T-cell (primary cell): ENCODE measurements at regions not wholly inside any gene's neighbourhood (a gene's known extent, or its start where the extent isn't known, plus 50 kb on each side); places are given as distances from the start of the nearest gene placed in this dataset.

Experiments
- ATAC-seq, 4 experiments: fragments of 200-7000 bp in 3 of 4; fragments of 150-1000 bp in 1 of 4; cut with Tn5 transposase; replicated peaks in 1 of 4; 1 replicate in 3 of 4; 2 replicates in 1 of 4; pipeline ENCODE4 v1.10.0; 2021; ENCODE audit warnings: moderate library complexity in 3 of 4, mild to moderate bottlenecking in 2 of 4, moderate number of reproducible peaks in 1 of 4
- CTCF ChIA-PET, 2 donors: fragments of 300-600 bp; sonication (Branson Sonifier 250); formaldehyde crosslinking; loops; one replicate each; lab custom pipeline; 2022; ENCODE audit warnings: antibody characterized with exemption in 2 of 2; lab: Charles Lee
- POLR2A ChIA-PET, 2 donors: fragments of 300-600 bp; sonication (Branson Sonifier 250); formaldehyde crosslinking; loops; one replicate each; lab custom pipeline; 2022; ENCODE audit warnings: antibody characterized with exemption in 2 of 2; lab: Charles Lee
- DNase-seq, 35 experiments: peaks; one replicate each; pipeline versions ENCODE4 v3.0.0 to v3.0.0-alpha.2; 2013 to 2023
- H3K27ac ChIP-seq: one replicate; pipeline ENCODE4 v1.5.1; 2013; ENCODE audit warnings: low read length
- H3K27me3 ChIP-seq, 2 experiments: replicated peaks in 1 of 2; 1 replicate in 1 of 2; 2 replicates in 1 of 2; pipeline versions ENCODE4 v1.6.1 to v1.7.0; 2013; ENCODE audit warnings: low read length in 1 of 2, mixed read lengths in 1 of 2; ENCODE audit not compliant: control insufficient read depth in 2 of 2, insufficient read depth in 2 of 2; ENCODE audit errors: extremely low read depth in 1 of 2
- H3K36me3 ChIP-seq, 2 donors: 1 replicate in 1 of 2; 2 replicates in 1 of 2; pipeline versions ENCODE4 v1.6.1 to v1.7.0; 2013; ENCODE audit warnings: low read length in 1 of 2; ENCODE audit not compliant: control insufficient read depth in 2 of 2, insufficient read depth in 1 of 2; ENCODE audit errors: extremely low read depth in 1 of 2
- H3K4me1 ChIP-seq, 2 experiments: 1 replicate in 1 of 2; 2 replicates in 1 of 2; pipeline versions ENCODE4 v1.6.1 to v1.7.0; 2013; ENCODE audit warnings: low read length in 2 of 2, mixed read lengths in 1 of 2; ENCODE audit not compliant: insufficient read depth in 2 of 2, control insufficient read depth in 1 of 2; ENCODE audit errors: extremely low read depth in 1 of 2
- H3K4me3 ChIP-seq, 2 donors: 1 replicate in 1 of 2; 2 replicates in 1 of 2; pipeline versions ENCODE4 v1.5.1 to v1.7.0; 2013; ENCODE audit warnings: mild to moderate bottlenecking in 2 of 2, low read length in 1 of 2, moderate library complexity in 1 of 2; ENCODE audit not compliant: control insufficient read depth in 1 of 2; ENCODE audit errors: extremely low read depth in 1 of 2
- H3K9me3 ChIP-seq: 2 replicates; pipeline ENCODE4 v1.7.0; 2013
- H3K27ac Mint-ChIP-seq, 2 donors: one replicate each; pipeline ENCODE4 v1.8.0; 2020 to 2021; ENCODE audit warnings: mild to moderate bottlenecking in 2 of 2, mixed read lengths in 2 of 2
- H3K27me3 Mint-ChIP-seq, 2 donors: one replicate each; pipeline ENCODE4 v1.8.0; 2021 to 2022; ENCODE audit warnings: mixed read lengths in 2 of 2
- H3K36me3 Mint-ChIP-seq: one replicate; pipeline ENCODE4 v1.8.0; 2021; ENCODE audit warnings: mixed read lengths
- H3K4me1 Mint-ChIP-seq, 3 donors: one replicate each; pipeline ENCODE4 v1.8.0; 2020 to 2022; ENCODE audit warnings: mixed read lengths in 3 of 3, mild to moderate bottlenecking in 1 of 3
- H3K4me3 Mint-ChIP-seq, 3 donors: one replicate each; pipeline ENCODE4 v1.8.0; 2020 to 2022; ENCODE audit warnings: mild to moderate bottlenecking in 3 of 3, mixed read lengths in 3 of 3, moderate library complexity in 3 of 3
- H3K9me3 Mint-ChIP-seq, 3 donors: one replicate each; pipeline ENCODE4 v1.8.0; 2020 to 2022; ENCODE audit warnings: mixed read lengths in 3 of 3
- WGBS: methylation state at CpG from one replicate; pipeline ENCODE4 v1.1.5; 2013; ENCODE audit warnings: missing lambda C conversion rate; ENCODE audit not compliant: insufficient coverage; 5-methylcytosine and 5-hydroxymethylcytosine counted together

- DNase-seq (no peak), ATAC-seq (no peak)
- CTCF ChIA-PET, result no interaction called here
- Histone ChIP-seq H3K4me1 (peaks cover 0 to 11% of the 10 kb centered on the region in 2 experiments), H3K36me3 (no peaks in the 10 kb centered on the region), H3K27me3 (peaks cover 0 to 36% of the 10 kb centered on the region in 2 experiments), H3K9me3 (no peaks in the 10 kb centered on the region), H3K4me3 (no peak overlapping the region), H3K27ac (no peak overlapping the region)
- H3K27me3 Mint-ChIP-seq, result peaks cover 4 to 11% of the 10 kb centered on the region in 2 donors
- H3K4me1 Mint-ChIP-seq, result peaks cover 6 to 14% (median 9%) of the 10 kb centered on the region in 3 donors
- 83% methylated on average over 3 of the region's 7 CpGs for WGBS
- H3K9me3 Mint-ChIP-seq, result no peaks in the 10 kb centered on the region
- H3K27ac Mint-ChIP-seq, result no peak overlapping the region
- POLR2A ChIA-PET, result no interaction called here
- H3K36me3 Mint-ChIP-seq, result no peaks in the 10 kb centered on the region
- no peak overlapping the region for H3K4me3 Mint-ChIP-seq
These were observed 317.3 kb downstream of the GADD45G start for GRCh38 chr9:89922099-89922498.

GRCh38 chr9:89923174-89923573, 318.4 kb downstream of the GADD45G start:
- WGBS, result 84% methylated on average over 5 of the region's 7 CpGs
- Histone ChIP-seq H3K27ac (no peak overlapping the region), H3K9me3 (no peaks in the 10 kb centered on the region), H3K27me3 (peaks cover 0 to 36% of the 10 kb centered on the region in 2 experiments), H3K4me3 (no peak overlapping the region), H3K4me1 (peaks cover 0 to 11% of the 10 kb centered on the region in 2 experiments), H3K36me3 (no peaks in the 10 kb centered on the region)
- Mint-ChIP-seq H3K4me3 (no peak overlapping the region), H3K27me3 (peaks cover 4 to 15% of the 10 kb centered on the region in 2 donors), H3K9me3 (no peaks in the 10 kb centered on the region), H3K4me1 (peaks cover 6 to 14% (median 9%) of the 10 kb centered on the region in 3 donors), H3K27ac (no peak overlapping the region), H3K36me3 (no peaks in the 10 kb centered on the region)
- CTCF ChIA-PET, result interaction anchor here in 1 of 2 donors (1.2 to 2.7 kb wide), 2 partner anchors 9 to 325 kb away, joined by 3 to 9 read pairs; no protein-coding TSS in a partner anchor
- DNase-seq (no peak), ATAC-seq (no peak)
- POLR2A ChIA-PET, result no interaction called here

- Histone ChIP-seq H3K27me3 (peaks cover 0 to 34% of the 10 kb centered on the region in 2 experiments), H3K4me3 (no peak overlapping the region), H3K36me3 (no peaks in the 10 kb centered on the region), H3K9me3 (no peaks in the 10 kb centered on the region), H3K4me1 (peaks cover 0 to 10% of the 10 kb centered on the region in 2 experiments), H3K27ac (no peak overlapping the region)
- POLR2A ChIA-PET, result no interaction called here
- peak in 1 of 35 experiments; percentile 42 for DNase-seq
- no peak overlapping the region for H3K27ac Mint-ChIP-seq
- no peak overlapping the region for H3K4me3 Mint-ChIP-seq
- CTCF ChIA-PET, result interaction anchor here in 1 of 2 donors (0.8 to 2.7 kb wide), 5 partner anchors 10 to 326 kb away, joined by 3 to 13 read pairs (median 4); no protein-coding TSS in a partner anchor
- H3K27me3 Mint-ChIP-seq, result peaks cover 7 to 15% of the 10 kb centered on the region in 2 donors
- no peaks in the 10 kb centered on the region for H3K36me3 Mint-ChIP-seq
- H3K9me3 Mint-ChIP-seq, result no peaks in the 10 kb centered on the region
- 28% methylated on average over 6 of the region's 12 CpGs for WGBS
- ATAC-seq, result peak in 1 of 4 experiments; percentile 55
- peaks cover 6 to 13% (median 9%) of the 10 kb centered on the region in 3 donors for H3K4me1 Mint-ChIP-seq
These were observed 319.2 kb downstream of the GADD45G start for GRCh38 chr9:89923961-89924504.

GRCh38 chr9:89924611-89925010, 319.8 kb downstream of the GADD45G start:
- no CpG with 5 or more reads among the region's 2 CpGs for WGBS
- peaks cover 3 to 12% of the 10 kb centered on the region in 2 donors for H3K27me3 Mint-ChIP-seq

GRCh38 chr9:89926167-89926566, 321.4 kb downstream of the GADD45G start:
- Mint-ChIP-seq H3K27me3 (peaks cover 3 to 8% of the 10 kb centered on the region in 2 donors), H3K4me1 (peaks cover 8 to 20% (median 15%) of the 10 kb centered on the region in 3 donors), H3K27ac (no peak overlapping the region), H3K36me3 (no peaks in the 10 kb centered on the region), H3K4me3 (no peak overlapping the region), H3K9me3 (no peaks in the 10 kb centered on the region)
- DNase-seq (no peak), ATAC-seq (no peak)
- WGBS, result no CpG with 5 or more reads among the region's 5 CpGs
- no peaks in the 10 kb centered on the region for H3K36me3 ChIP-seq
- peaks cover 5 to 13% of the 10 kb centered on the region in 2 experiments for H3K4me1 ChIP-seq
- POLR2A ChIA-PET, result interaction anchor here in 1 of 2 donors (0.6 kb wide), 1 partner anchor 54 kb away, joined by 3 read pairs; no protein-coding TSS in a partner anchor
- no peak overlapping the region for H3K27ac ChIP-seq
- CTCF ChIA-PET, result no interaction called here
- H3K27me3 ChIP-seq, result peaks cover 0 to 25% of the 10 kb centered on the region in 2 experiments
- H3K9me3 ChIP-seq, result no peaks in the 10 kb centered on the region
- no peak overlapping the region for H3K4me3 ChIP-seq

More at GRCh38 chr9:89924611-89925010, 319.8 kb downstream of the GADD45G start:
- POLR2A ChIA-PET, result no interaction called here
- no peak overlapping the region for H3K27ac Mint-ChIP-seq
- Histone ChIP-seq H3K27me3 (peaks cover 0 to 30% of the 10 kb centered on the region in 2 experiments), H3K4me1 (peaks cover 2 to 8% of the 10 kb centered on the region in 2 experiments), H3K4me3 (no peak overlapping the region), H3K27ac (no peak overlapping the region), H3K36me3 (no peaks in the 10 kb centered on the region), H3K9me3 (no peaks in the 10 kb centered on the region)
- DNase-seq (no peak), ATAC-seq (no peak)
- H3K9me3 Mint-ChIP-seq, result no peaks in the 10 kb centered on the region
- peaks cover 5 to 8% (median 6%) of the 10 kb centered on the region in 3 donors for H3K4me1 Mint-ChIP-seq
- H3K4me3 Mint-ChIP-seq, result no peak overlapping the region
- CTCF ChIA-PET, result interaction anchor here (0.6 to 2.7 kb wide), 6 partner anchors 10 to 327 kb away, joined by 3 to 13 read pairs (median 4); no protein-coding TSS in a partner anchor
- H3K36me3 Mint-ChIP-seq, result no peaks in the 10 kb centered on the region

- POLR2A ChIA-PET, result interaction anchor here in 1 of 2 donors (0.6 kb wide), 1 partner anchor 54 kb away, joined by 3 read pairs; no protein-coding TSS in a partner anchor
- 78% methylated on average over 5 of the region's 7 CpGs for WGBS
- H3K4me1 ChIP-seq, result peaks cover 5 to 13% of the 10 kb centered on the region in 2 experiments
- CTCF ChIA-PET, result no interaction called here
- Mint-ChIP-seq H3K27ac (no peak overlapping the region), H3K36me3 (no peaks in the 10 kb centered on the region), H3K4me1 (peaks cover 8 to 20% (median 15%) of the 10 kb centered on the region in 3 donors), H3K4me3 (no peak overlapping the region), H3K9me3 (no peaks in the 10 kb centered on the region), H3K27me3 (peaks cover 3 to 8% of the 10 kb centered on the region in 2 donors)
- no peaks in the 10 kb centered on the region for H3K36me3 ChIP-seq
- ATAC-seq (no peak), DNase-seq (no peak)
- peaks cover 0 to 25% of the 10 kb centered on the region in 2 experiments for H3K27me3 ChIP-seq
- H3K9me3 ChIP-seq, result no peaks in the 10 kb centered on the region
- no peak overlapping the region for H3K27ac ChIP-seq
- H3K4me3 ChIP-seq, result no peak overlapping the region
These were observed 321.9 kb downstream of the GADD45G start for GRCh38 chr9:89926691-89927220.
